MCF 10A (cell line): ENCODE measurements at regions not wholly inside any gene's neighbourhood (a gene's known extent, or its start where the extent isn't known, plus 50 kb on each side); places are given as distances from the start of the nearest gene placed in this dataset.

ENCODE experiments used
- BruUV-seq: library from RNA; stranded (reverse); fragments of 400-500 nt; replicated peaks from 2 replicates; lab custom pipeline; 2021; lab: Mats Ljungman, UMichigan
- CTCF ChIA-PET: fragments of 300-600 bp; sonication (Branson Sonifier 250); formaldehyde crosslinking; extraction: SDS; loops from one replicate; lab custom pipeline; 2021; ENCODE audit warnings: antibody characterized with exemption, inconsistent platforms; lab: Yijun Ruan, JAX
- POLR2A ChIA-PET: fragments of 300-600, 350-650 bp; sonication (Branson Sonifier 250); formaldehyde crosslinking; extraction: SDS; loops from one replicate; lab custom pipeline; 2020; ENCODE audit warnings: antibody characterized with exemption, inconsistent platforms; lab: Yijun Ruan, JAX
- DNase-seq: peaks from one replicate; pipeline ENCODE4 v3.0.0-alpha.2; 2018; ENCODE audit not compliant: unreplicated experiment
- H3K27ac Mint-ChIP-seq: one replicate; pipeline ENCODE4 v1.8.0; 2022; ENCODE audit warnings: mild to moderate bottlenecking, low read depth, mixed read lengths; ENCODE audit not compliant: unreplicated experiment
- H3K27me3 Mint-ChIP-seq: one replicate; pipeline ENCODE4 v1.8.0; 2022; ENCODE audit warnings: mixed read lengths; ENCODE audit not compliant: insufficient read depth, unreplicated experiment
- H3K36me3 Mint-ChIP-seq: one replicate; pipeline ENCODE4 v1.8.0; 2022; ENCODE audit warnings: mild to moderate bottlenecking, moderate library complexity, mixed read lengths; ENCODE audit not compliant: insufficient read depth, unreplicated experiment
- H3K4me1 Mint-ChIP-seq: one replicate; pipeline ENCODE4 v1.8.0; 2022; ENCODE audit warnings: mixed read lengths; ENCODE audit not compliant: insufficient read depth, unreplicated experiment
- H3K4me3 Mint-ChIP-seq: one replicate; pipeline ENCODE4 v1.8.0; 2022; ENCODE audit warnings: mild to moderate bottlenecking, moderate library complexity, mixed read lengths; ENCODE audit not compliant: unreplicated experiment
- H3K9me3 Mint-ChIP-seq: one replicate; pipeline ENCODE4 v1.8.0; 2022; ENCODE audit warnings: mixed read lengths; ENCODE audit not compliant: unreplicated experiment
- intact Hi-C: fragments of 100-400 bp; cut with micrococcal nuclease; formaldehyde crosslinking; loops from 2 replicates; pipeline ENCODE4 v1.14.1; 2022
- TF ChIP-seq, protein P1 (sequence below): fragments of 200-600 bp; IDR thresholded peaks from one replicate; pipeline ENCODE4 v1.8.0; 2022; ENCODE audit warnings: antibody characterized with exemption, mild to moderate bottlenecking; ENCODE audit not compliant: unreplicated experiment

DNA sequence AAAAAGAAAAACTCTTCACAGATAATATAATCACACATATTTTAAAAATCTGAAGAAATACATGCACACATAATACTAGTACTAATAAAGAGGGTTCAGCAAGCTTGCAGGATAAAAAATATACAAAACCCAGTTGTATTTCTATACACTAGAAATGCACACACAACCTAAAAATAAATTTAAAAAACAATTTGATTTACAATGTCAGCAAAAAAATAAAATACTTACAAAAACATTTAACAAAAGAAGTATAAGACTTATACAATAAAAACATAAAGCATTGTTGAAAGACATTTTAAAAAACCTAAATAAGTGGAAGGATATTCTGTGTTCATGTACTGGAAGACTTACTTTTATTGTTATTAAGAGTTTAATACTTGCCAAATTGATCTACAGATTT, 81.7 kb upstream of the ALK start:
- no peak for DNase-seq
- CTCF ChIA-PET, result interaction anchor here (1.7 kb wide), 1 partner anchor 23 kb away, joined by 8 read pairs; no protein-coding TSS in a partner anchor
- POLR2A ChIA-PET, result interaction anchor here (1.0 kb wide), 1 partner anchor 22 kb away, joined by 3 read pairs; no protein-coding TSS in a partner anchor

DNA sequence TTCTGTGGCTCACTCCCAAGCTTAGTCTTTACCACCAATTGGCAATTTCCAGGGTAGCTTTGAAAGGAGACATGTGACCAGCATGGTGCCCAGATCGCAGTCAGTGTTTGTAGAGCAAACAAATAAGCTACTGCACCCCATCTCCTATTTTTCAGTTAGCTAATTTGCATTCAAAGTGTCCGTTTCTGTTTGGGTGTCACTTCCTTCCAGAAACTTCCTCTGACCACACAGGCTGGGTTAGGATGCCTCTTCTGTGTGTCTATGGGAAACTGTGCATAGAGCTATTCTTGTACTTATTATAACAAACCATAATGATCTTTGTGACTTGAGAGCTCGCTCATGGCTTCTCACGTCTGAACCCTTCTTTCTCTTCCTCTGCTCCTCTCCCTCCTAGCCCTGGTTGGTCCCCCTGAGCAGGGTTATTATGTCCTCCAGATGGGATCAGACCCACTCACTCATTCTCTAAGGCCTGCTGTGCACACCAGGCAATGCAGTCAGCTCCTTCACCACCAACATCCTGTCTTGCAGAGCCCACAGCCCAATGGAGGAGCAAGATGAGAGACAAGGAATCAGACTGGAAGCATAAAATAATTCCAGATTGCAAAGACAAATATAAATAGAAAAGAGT, 101.2 kb upstream of the ALK start:
- CTCF ChIA-PET, result interaction anchor here (0.6 to 8.2 kb wide), 3 partner anchors 98 to 1435 kb away, joined by 3 to 247 read pairs (median 3); partner anchors contain the start of gene ALK
- Mint-ChIP-seq H3K27ac (no peak overlapping the region), H3K4me3 (no peak overlapping the region), H3K36me3 (no peaks in the 10 kb centered on the region), H3K9me3 (no peaks in the 10 kb centered on the region), H3K4me1 (no peaks in the 10 kb centered on the region), H3K27me3 (peaks cover 23% of the 10 kb centered on the region)
- intact Hi-C loops, result loop anchor here (10.0 kb wide), 1 partner anchor 788 kb away; no protein-coding TSS in a partner anchor
- no TSS peak for BruUV-seq
- TF ChIP-seq, protein P1, sequence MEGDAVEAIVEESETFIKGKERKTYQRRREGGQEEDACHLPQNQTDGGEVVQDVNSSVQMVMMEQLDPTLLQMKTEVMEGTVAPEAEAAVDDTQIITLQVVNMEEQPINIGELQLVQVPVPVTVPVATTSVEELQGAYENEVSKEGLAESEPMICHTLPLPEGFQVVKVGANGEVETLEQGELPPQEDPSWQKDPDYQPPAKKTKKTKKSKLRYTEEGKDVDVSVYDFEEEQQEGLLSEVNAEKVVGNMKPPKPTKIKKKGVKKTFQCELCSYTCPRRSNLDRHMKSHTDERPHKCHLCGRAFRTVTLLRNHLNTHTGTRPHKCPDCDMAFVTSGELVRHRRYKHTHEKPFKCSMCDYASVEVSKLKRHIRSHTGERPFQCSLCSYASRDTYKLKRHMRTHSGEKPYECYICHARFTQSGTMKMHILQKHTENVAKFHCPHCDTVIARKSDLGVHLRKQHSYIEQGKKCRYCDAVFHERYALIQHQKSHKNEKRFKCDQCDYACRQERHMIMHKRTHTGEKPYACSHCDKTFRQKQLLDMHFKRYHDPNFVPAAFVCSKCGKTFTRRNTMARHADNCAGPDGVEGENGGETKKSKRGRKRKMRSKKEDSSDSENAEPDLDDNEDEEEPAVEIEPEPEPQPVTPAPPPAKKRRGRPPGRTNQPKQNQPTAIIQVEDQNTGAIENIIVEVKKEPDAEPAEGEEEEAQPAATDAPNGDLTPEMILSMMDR, result no peak
- POLR2A ChIA-PET, result no interaction called here
- DNase-seq, result no peak

More for the DNA sequence above, 81.7 kb upstream of the ALK start:
- intact Hi-C loops, result no loop called here
- Mint-ChIP-seq H3K27ac (no peak overlapping the region), H3K27me3 (peaks cover 32% of the 10 kb centered on the region), H3K36me3 (no peaks in the 10 kb centered on the region), H3K4me1 (no peaks in the 10 kb centered on the region), H3K9me3 (no peaks in the 10 kb centered on the region), H3K4me3 (no peak overlapping the region)
- TF ChIP-seq, protein P1, result no peak
- no TSS peak for BruUV-seq

DNA sequence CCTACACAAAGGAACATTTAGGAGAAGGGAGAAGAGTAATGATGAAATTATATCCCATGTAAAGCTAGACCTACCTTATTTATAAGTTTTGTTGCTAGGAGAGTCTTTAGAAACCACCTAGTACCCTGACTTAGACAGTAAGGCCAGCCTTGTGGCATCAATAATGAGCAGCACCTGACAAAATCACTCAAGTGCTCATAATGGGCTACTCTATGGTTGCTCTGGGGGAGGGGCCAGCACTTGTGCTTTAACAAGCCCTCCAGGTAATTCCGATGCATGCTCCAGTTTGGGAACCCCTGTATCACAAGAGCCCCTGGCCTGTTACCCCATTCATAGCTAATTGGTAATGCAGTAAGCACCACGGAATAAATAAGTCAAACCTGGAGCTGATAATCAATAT, 102.9 kb upstream of the ALK start:
- DNase-seq, result no peak
- peaks cover 22% of the 10 kb centered on the region for H3K27me3 Mint-ChIP-seq
- POLR2A ChIA-PET, result interaction anchor here (0.7 kb wide), 1 partner anchor 19 kb away, joined by 3 read pairs; no protein-coding TSS in a partner anchor
- no TSS peak for BruUV-seq
- H3K9me3 Mint-ChIP-seq, result no peaks in the 10 kb centered on the region
- TF ChIP-seq, protein P1, result no peak
- H3K36me3 Mint-ChIP-seq, result no peaks in the 10 kb centered on the region
- H3K27ac Mint-ChIP-seq, result no peak overlapping the region
- intact Hi-C loops, result loop anchor here (10.0 kb wide), 1 partner anchor 789 kb away; no protein-coding TSS in a partner anchor
- no peak overlapping the region for H3K4me3 Mint-ChIP-seq
- CTCF ChIA-PET, result interaction anchor here (0.6 to 8.2 kb wide), 10 partner anchors 9 to 971 kb away, joined by 3 to 247 read pairs (median 3); partner anchors contain the start of gene ALK
- H3K4me1 Mint-ChIP-seq, result no peaks in the 10 kb centered on the region
